HG03457 (cell line): ENCODE measurements at regions not wholly inside any gene's neighbourhood (a gene's known extent, or its start where the extent isn't known, plus 50 kb on each side); places are given as distances from the start of the nearest gene placed in this dataset.
"Not testable (repeated sequence)": the region's sequence is repeated elsewhere in the genome, so short reads cannot be mapped to it uniquely, and the experiment has no call there.

Experiments used
- ATAC-seq: cut with Tn5 transposase; IDR thresholded peaks from one replicate; pipeline ENCODE4 v1.9.1; 2021; ENCODE audit warnings: moderate number of reproducible peaks; ENCODE audit not compliant: unreplicated experiment

GRCh38 chr7:13628239-13629001 is 361.0 kb downstream of the ETV1 start:
- no peak for ATAC-seq

GRCh38 chr7:13631207-13632049 is 358.0 kb downstream of the ETV1 start:
- not testable (repeated sequence) for ATAC-seq

GRCh38 chr7:13633857-13634256 is 355.6 kb downstream of the ETV1 start:
- ATAC-seq, result no peak

- no peak for ATAC-seq
These were observed 350.1 kb downstream of the ETV1 start for GRCh38 chr7:13639396-13639795.

- no peak for ATAC-seq
These were observed 347.8 kb downstream of the ETV1 start for GRCh38 chr7:13641714-13642113.

GRCh38 chr7:13651167-13651566 is 338.3 kb downstream of the ETV1 start:
- ATAC-seq, result no peak

- ATAC-seq, result no peak
These were observed 333.1 kb downstream of the ETV1 start for GRCh38 chr7:13656330-13656729.

GRCh38 chr7:13673290-13673689 is 316.2 kb downstream of the ETV1 start:
- ATAC-seq, result no peak

GRCh38 chr7:13682626-13683025 is 306.8 kb downstream of the ETV1 start:
- no peak for ATAC-seq

GRCh38 chr7:13687500-13687899 is 302.0 kb downstream of the ETV1 start:
- ATAC-seq, result no peak

- no peak for ATAC-seq
These were observed 296.9 kb downstream of the ETV1 start for GRCh38 chr7:13692548-13692947.

GRCh38 chr7:13702251-13702650 is 287.2 kb downstream of the ETV1 start:
- no peak for ATAC-seq

- ATAC-seq, result no peak
These were observed 280.8 kb downstream of the ETV1 start for GRCh38 chr7:13708670-13709069.

- no peak for ATAC-seq
These were observed 276.4 kb downstream of the ETV1 start for GRCh38 chr7:13713092-13713491.

- ATAC-seq, result no peak
These were observed 273.9 kb downstream of the ETV1 start for GRCh38 chr7:13715534-13715933.

- ATAC-seq, result no peak
These were observed 272.4 kb downstream of the ETV1 start for GRCh38 chr7:13717031-13717430.

- no peak for ATAC-seq
These were observed 265.1 kb downstream of the ETV1 start for GRCh38 chr7:13724191-13724976.

GRCh38 chr7:13724977-13725566 is 264.4 kb downstream of the ETV1 start:
- no peak for ATAC-seq

- no peak for ATAC-seq
These were observed 263.9 kb downstream of the ETV1 start for GRCh38 chr7:13725591-13725990.

- ATAC-seq, result no peak
These were observed 262.2 kb downstream of the ETV1 start for GRCh38 chr7:13727279-13727678.

- ATAC-seq, result no peak
These were observed 261.7 kb downstream of the ETV1 start for GRCh38 chr7:13727751-13728150.
